ENCODE measurements at regions not wholly inside any gene's neighbourhood (a gene's known extent, or its start where the extent isn't known, plus 50 kb on each side); places are given as distances from the start of the nearest gene placed in this dataset.

GRCh38 chr14:98943907-98944306 lies 328.1 kb downstream of the BCL11B start:
- Mint-ChIP-seq H3K27me3 (no peaks in the 10 kb centered on the region), H3K9me3 (no peaks in the 10 kb centered on the region), H3K27ac (no peak overlapping the region), H3K4me1 (ENCODE audit: low read depth) (peaks cover 46% of the 10 kb centered on the region), H3K36me3 (ENCODE audit: low read depth) (no peaks in the 10 kb centered on the region), H3K4me3 (no peak overlapping the region)
- DNase-seq = no peak

GRCh38 chr14:98944989-98945388 lies 327.0 kb downstream of the BCL11B start:
- no peaks in the 10 kb centered on the region for H3K9me3 Mint-ChIP-seq
- H3K27me3 Mint-ChIP-seq = no peaks in the 10 kb centered on the region
- H3K4me1 Mint-ChIP-seq (ENCODE audit: low read depth) = peaks cover 36% of the 10 kb centered on the region
- H3K27ac Mint-ChIP-seq = no peak overlapping the region
- DNase-seq = no peak
- H3K4me3 Mint-ChIP-seq = no peak overlapping the region
- H3K36me3 Mint-ChIP-seq (ENCODE audit: low read depth) = no peaks in the 10 kb centered on the region

DNA sequence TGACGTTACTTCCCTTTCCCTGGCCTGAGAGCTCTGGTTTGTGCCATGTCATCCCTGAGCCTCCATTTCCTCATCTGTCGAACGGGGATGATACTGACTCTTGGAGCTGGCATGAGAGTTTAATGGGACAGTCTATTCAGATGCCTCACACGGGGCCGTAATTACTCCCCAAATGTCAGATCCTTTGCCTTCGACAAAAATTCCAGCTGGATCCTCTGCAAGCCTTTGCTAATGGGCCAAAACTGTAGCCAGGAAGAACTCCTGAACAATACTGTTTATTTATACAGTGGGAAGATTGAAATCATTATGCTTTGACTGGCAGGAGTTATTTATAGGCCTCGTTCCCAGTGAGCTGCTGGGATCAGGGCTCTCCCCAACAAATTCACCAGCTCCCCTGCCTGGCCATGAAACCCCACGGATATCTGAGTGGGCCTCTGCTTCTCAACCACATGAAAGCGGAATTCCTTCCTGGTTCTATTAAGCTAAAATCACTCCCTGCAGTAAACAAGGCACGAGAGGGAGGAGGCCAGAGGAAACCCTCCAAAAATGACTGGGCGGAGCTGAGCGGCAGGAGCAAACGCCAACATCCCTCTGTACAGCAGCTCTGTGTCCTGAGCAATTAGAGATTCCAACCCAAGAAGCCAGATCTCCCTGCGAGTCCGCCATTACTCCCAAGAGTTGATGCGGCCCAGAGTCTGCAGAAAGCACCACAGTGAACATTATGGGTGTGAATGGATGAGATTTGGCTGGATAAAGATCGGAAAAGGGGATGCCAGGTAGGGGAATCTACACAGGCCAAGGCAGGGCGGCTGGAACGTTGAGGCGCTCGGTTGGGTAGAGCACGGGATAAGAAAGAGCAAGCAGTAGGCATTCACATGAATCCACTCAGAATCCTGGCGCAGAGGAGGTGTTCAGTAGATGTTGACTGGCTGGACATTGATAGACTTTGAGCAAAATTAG lies 326.1 kb downstream of the BCL11B start:
- Mint-ChIP-seq H3K27me3 (no peaks in the 10 kb centered on the region), H3K4me1 (ENCODE audit: low read depth) (peaks cover 27% of the 10 kb centered on the region), H3K9me3 (no peaks in the 10 kb centered on the region), H3K4me3 (no peak overlapping the region), H3K36me3 (ENCODE audit: low read depth) (no peaks in the 10 kb centered on the region), H3K27ac (no peak overlapping the region)
- no peak for DNase-seq

GRCh38 chr14:98946940-98947339 lies 325.1 kb downstream of the BCL11B start:
- Mint-ChIP-seq H3K4me1 (ENCODE audit: low read depth) (peaks cover 18% of the 10 kb centered on the region), H3K36me3 (ENCODE audit: low read depth) (no peaks in the 10 kb centered on the region), H3K27me3 (no peaks in the 10 kb centered on the region), H3K27ac (no peak overlapping the region), H3K4me3 (no peak overlapping the region), H3K9me3 (no peaks in the 10 kb centered on the region)
- DNase-seq = no peak

DNA sequence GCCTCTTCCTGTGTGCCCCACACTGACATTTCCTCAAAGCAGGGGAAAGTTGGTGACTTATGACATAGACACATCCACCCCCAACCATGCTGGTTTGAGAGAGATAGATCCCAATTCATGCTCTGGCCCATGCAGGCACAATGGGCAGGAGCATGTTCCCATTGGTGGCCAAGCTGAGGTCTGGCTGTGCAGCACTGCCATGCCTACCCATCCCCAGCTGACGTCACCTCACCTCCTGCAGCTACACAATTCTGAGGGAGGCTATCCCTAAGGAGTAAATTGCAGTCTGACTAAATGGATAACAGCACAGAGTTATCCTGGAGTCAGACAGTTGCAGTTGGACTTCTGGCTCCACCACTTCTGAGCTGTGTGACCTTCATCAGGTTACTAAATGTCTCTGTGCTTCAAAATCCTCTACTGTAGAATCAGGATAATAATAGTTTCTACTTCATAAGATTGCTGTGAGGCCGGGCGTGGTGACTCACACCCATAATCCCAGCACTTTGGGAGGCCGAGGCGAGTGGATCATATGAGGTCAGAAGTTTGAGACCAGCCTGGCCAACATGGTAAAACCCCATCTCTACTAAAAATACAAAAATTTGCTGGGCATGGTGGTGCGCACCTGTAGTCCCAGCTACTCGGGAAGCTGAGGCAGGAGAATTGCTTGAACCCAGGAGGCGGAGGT lies 323.9 kb downstream of the BCL11B start:
- Mint-ChIP-seq H3K27me3 (no peaks in the 10 kb centered on the region), H3K4me3 (no peak overlapping the region), H3K9me3 (no peaks in the 10 kb centered on the region), H3K36me3 (ENCODE audit: low read depth) (no peaks in the 10 kb centered on the region), H3K4me1 (ENCODE audit: low read depth) (peaks cover 28% of the 10 kb centered on the region), H3K27ac (no peak overlapping the region)
- no peak for DNase-seq

DNA sequence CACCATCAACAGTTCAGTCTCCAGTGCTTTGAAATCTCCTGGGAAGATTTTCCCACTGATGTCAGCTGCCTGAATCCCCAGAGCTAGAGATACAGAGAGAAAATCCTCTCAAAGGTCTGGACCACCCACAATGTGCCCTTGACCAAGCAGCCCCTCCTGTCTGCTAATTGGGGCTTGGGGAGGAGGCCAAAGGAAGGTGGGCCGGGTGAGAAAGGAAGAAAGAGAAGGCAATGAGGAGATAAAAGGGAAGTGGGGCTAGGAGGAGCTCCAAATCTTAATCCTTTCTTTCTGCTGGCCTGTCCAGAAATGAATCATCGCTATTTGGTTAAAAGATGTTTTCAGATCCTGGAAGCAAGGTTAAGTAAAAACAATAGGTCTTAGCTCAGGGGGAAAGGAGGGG lies 322.9 kb downstream of the BCL11B start:
- H3K4me3 Mint-ChIP-seq = no peak overlapping the region
- H3K27ac Mint-ChIP-seq = no peak overlapping the region
- no peak for DNase-seq
- H3K36me3 Mint-ChIP-seq (ENCODE audit: low read depth) = no peaks in the 10 kb centered on the region
- no peaks in the 10 kb centered on the region for H3K9me3 Mint-ChIP-seq
- peaks cover 29% of the 10 kb centered on the region for H3K4me1 Mint-ChIP-seq (ENCODE audit: low read depth)
- H3K27me3 Mint-ChIP-seq = no peaks in the 10 kb centered on the region

GRCh38 chr14:98949481-98950135 lies 322.4 kb downstream of the BCL11B start:
- Mint-ChIP-seq H3K27me3 (no peaks in the 10 kb centered on the region), H3K27ac (no peak overlapping the region), H3K9me3 (no peaks in the 10 kb centered on the region), H3K4me3 (no peak overlapping the region), H3K36me3 (ENCODE audit: low read depth) (no peaks in the 10 kb centered on the region), H3K4me1 (ENCODE audit: low read depth) (peaks cover 29% of the 10 kb centered on the region)
- DNase-seq = no peak

DNA sequence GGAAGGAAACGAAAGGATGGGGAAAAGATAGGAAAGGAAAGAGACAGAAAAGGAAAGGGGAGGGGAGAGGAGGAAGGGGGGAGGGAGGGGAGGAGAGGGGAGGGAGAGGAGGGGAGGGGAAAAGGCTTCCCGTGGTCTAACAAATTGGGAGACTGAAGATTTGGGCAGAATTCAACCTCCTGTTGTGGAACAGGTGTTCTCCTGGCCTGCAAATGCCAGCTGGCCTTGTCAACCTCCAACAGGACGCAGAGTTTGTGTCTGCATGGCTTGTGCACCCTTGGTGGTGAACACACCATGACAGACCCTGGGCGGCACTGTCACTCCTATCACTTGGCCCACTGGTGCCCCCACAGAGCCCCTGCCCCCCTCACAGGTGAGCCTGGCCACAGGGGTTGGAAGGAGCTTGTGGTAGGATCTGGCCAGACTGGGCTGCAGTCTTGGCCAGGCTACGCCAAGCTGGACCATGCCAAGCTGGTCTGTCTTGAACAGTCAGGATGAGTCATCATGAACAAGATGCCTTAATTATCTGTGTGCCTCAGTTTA lies 321.6 kb downstream of the BCL11B start:
- no peak for DNase-seq
- Mint-ChIP-seq H3K4me3 (no peak overlapping the region), H3K27ac (no peak overlapping the region), H3K4me1 (ENCODE audit: low read depth) (peaks cover 26% of the 10 kb centered on the region), H3K36me3 (ENCODE audit: low read depth) (no peaks in the 10 kb centered on the region), H3K9me3 (no peaks in the 10 kb centered on the region), H3K27me3 (no peaks in the 10 kb centered on the region)

GRCh38 chr14:98951031-98951430 lies 321.0 kb downstream of the BCL11B start:
- H3K4me3 Mint-ChIP-seq = no peak overlapping the region
- H3K36me3 Mint-ChIP-seq (ENCODE audit: low read depth) = no peaks in the 10 kb centered on the region
- no peaks in the 10 kb centered on the region for H3K27me3 Mint-ChIP-seq
- no peak overlapping the region for H3K27ac Mint-ChIP-seq
- DNase-seq = no peak
- peaks cover 26% of the 10 kb centered on the region for H3K4me1 Mint-ChIP-seq (ENCODE audit: low read depth)
- no peaks in the 10 kb centered on the region for H3K9me3 Mint-ChIP-seq

- DNase-seq = no peak
- H3K36me3 Mint-ChIP-seq (ENCODE audit: low read depth) = no peaks in the 10 kb centered on the region
- H3K9me3 Mint-ChIP-seq = no peaks in the 10 kb centered on the region
- H3K27me3 Mint-ChIP-seq = no peaks in the 10 kb centered on the region
- no peak overlapping the region for H3K27ac Mint-ChIP-seq
- no peak overlapping the region for H3K4me3 Mint-ChIP-seq
- peaks cover 26% of the 10 kb centered on the region for H3K4me1 Mint-ChIP-seq (ENCODE audit: low read depth)
Measured at GRCh38 chr14:98951521-98952152, 320.4 kb downstream of the BCL11B start.

DNA sequence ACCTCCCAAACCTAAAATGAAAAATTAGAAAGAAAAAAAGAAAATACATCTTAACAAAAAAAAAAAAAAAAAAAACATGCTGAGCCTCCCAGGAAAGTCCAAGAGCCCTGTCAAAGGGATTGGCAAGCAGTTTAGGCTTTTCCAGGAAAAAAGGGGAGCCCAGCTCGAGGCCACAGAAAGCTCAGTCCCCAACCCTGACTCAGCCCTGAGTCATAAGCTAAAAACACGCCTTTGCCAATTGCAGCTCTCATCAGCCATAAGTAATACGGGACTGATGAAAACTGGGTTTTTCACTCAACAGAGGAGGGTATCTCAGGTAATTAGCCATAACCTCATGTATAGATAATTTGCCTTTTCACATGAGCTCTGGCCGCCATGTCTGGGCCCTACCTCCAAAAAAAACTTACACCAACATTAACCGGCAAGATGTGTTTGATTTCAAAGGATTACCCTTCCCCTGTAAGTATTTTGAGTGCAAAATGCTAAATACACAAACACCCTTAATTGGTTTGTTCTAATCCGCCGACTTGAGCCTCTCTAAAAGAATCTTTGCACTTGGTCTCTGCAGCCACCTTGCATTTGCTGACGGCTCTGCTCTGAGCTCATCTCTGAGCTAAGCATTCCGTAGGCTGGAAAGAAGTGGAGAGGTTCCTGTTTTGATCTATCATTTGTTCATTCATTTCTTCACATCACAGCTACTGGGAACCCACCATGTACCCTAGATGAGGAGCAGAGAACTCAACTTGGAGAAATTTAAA lies 319.2 kb downstream of the BCL11B start:
- Mint-ChIP-seq H3K27ac (no peak overlapping the region), H3K27me3 (no peaks in the 10 kb centered on the region), H3K4me1 (ENCODE audit: low read depth) (peaks cover 15% of the 10 kb centered on the region), H3K4me3 (no peak overlapping the region), H3K9me3 (no peaks in the 10 kb centered on the region), H3K36me3 (ENCODE audit: low read depth) (no peaks in the 10 kb centered on the region)
- DNase-seq = no peak

DNA sequence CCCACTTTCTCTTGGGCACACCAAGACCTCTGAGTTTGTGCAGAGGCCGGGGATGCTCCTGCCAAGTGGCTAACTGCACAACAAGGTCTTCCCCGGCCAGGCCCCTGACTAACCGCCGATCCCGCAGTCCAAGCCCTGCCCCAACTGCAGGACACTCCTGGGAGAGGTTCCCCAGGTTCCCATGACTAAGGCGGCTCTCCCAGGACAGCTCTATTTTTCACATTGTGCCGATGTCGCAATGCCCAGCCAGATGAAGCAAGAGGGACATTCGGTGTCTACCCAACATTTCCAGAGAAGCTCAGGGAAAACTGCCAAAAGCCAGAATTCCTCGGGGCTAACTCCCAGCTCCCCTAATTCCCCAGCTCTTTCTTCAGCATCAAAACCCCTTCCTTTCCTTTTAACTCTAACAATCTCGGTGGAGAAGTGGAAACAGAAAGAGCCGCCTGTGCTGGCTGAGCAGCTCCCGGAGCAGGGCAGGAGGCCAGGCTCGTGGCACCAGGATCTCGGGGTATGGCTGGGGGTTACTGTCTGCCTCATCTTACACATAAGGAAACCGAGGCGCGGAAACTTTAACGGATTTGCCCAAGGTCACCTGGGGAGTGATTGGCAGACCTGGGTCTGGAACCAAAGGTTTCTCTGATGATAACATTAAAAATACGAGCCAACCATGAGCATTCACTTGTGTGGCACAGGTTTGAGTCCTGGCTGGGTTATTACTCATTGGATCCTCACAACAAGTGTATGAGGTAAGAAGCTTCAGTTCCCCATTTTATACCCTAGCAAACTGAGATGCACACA lies 318.2 kb downstream of the BCL11B start:
- no peak overlapping the region for H3K27ac Mint-ChIP-seq
- no peak for DNase-seq
- no peaks in the 10 kb centered on the region for H3K27me3 Mint-ChIP-seq
- H3K9me3 Mint-ChIP-seq = no peaks in the 10 kb centered on the region
- H3K36me3 Mint-ChIP-seq (ENCODE audit: low read depth) = no peaks in the 10 kb centered on the region
- H3K4me3 Mint-ChIP-seq = no peak overlapping the region
- peaks cover 11% of the 10 kb centered on the region for H3K4me1 Mint-ChIP-seq (ENCODE audit: low read depth)

DNA sequence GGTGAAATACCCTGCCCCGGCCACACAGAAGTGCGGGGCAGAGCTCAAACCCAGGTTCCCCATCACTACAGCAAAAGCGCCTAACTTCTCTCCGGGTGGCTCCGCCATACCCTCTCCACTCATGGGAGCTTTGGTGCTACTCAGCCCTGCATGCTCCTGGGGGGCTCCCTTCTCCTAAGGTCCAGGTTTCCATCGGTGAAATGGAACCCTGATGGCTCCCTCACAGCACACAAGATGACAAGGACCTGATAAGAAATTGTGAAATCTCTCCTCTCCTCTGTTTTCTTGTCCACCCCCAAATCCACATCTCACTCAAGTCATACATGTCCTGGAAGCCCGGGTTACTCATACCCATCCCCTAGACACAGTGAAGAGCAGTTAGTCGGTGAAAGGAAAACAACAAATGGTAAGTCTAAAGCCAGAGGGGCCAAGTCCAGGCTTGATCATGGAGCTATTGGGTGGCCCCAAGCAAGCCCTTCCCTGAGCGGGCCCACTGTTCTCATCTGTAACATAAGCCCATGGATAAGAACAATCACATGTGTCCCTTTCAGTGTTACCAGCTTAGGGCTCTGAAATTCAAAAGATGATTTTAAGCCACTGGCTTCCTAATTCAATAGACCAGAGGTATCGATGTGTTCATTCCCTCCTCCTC lies 317.5 kb downstream of the BCL11B start:
- Mint-ChIP-seq H3K27ac (no peak overlapping the region), H3K4me3 (no peak overlapping the region), H3K27me3 (no peaks in the 10 kb centered on the region), H3K36me3 (ENCODE audit: low read depth) (no peaks in the 10 kb centered on the region), H3K4me1 (ENCODE audit: low read depth) (peaks cover 11% of the 10 kb centered on the region), H3K9me3 (no peaks in the 10 kb centered on the region)
- DNase-seq = no peak
